DMS153 treated with DMSO at 0.1 percent for 48 hours (cell line): ENCODE measurements at regions not wholly inside any gene's neighbourhood (a gene's known extent, or its start where the extent isn't known, plus 50 kb on each side); places are given as distances from the start of the nearest gene placed in this dataset.
A peak's percentile ranks its signal among the peaks of the same experiment; 100 is the strongest.

Experiments
- DNase-seq: peaks from one replicate; lab custom pipeline; 2025; ENCODE audit not compliant: unreplicated experiment; lab: John Stamatoyannopoulos, UW

DNA sequence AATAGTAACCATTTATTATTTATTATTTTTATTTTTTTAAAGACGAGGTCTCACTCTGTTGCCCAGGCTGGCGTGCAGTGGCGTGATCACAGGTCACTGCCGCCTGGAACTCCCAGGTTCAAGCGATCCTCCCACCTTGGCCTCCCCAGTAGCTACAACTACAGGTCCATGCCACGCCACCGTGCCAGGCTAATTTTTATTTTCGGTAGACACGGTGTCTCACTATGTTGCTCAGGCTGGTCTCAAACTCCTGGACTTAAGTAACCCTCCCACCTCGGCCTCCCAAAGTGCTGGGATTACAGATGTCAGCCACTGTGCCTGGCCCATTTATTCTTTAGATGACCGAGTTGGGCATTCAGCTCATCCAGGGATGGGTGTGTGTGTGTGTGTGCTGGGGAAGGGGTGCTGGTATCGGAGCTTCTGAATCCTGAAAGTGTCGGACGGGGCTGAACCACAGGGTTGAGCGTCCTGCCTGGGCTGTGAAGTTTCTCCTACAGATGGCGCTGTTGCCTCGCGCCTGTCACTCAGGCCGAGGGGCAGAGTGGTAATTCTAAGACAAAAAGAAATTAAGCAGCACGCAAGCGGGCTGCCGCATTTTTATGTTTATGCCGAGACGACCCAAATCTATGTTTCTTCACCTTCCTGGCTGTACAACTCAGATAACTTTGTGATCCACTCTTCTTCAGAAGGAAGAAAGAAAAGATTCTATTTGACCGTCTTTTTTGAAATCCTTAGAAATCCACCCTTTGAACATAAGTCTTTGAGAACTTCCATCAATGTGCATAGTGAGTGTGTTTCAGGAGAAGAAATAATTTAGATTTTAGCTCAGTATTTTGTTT is 252.8 kb downstream of the CDH26 start:
- peak; percentile 22 for DNase-seq

DNA sequence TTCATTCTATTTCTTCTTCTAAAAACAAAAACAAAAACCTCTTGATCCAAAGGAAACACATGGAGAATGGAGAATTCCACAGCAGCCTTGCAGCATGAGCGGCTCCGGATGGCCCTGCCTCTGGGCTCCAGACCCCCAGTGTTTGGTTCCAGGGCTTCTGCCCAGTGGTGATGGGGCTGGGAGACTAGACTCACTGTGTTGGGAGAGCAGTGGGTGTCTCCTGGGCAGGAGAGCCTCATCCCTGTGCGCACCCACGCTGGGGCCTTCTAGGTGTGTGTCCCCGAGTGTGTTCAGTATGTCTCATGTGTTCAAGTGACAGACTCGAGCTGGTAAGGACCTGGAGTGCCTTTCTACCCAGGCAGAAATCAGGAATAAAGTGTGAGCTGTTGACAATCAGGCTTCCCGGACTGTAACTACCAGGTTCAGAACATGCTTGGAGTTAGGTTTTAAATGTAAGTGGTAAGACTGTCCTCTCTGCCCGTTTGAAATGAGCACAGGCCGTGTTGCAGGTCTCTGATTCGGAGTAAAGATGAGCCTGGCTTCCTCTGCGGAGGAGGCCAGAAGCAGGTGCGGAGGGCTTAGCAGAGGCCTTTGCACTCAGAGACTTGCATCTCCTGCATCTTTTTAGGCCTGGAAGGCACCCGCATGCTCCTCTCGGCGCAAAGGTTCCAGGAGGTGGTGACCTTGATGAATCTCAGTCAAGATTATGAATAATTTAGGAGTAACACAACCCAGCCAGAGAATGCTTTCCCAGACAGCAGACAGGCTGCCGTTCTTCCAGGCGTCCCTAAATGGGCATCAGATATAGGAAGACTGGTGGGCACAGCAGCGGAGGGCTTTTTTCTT is 253.6 kb downstream of the CDH26 start:
- DNase-seq: no peak

DNA sequence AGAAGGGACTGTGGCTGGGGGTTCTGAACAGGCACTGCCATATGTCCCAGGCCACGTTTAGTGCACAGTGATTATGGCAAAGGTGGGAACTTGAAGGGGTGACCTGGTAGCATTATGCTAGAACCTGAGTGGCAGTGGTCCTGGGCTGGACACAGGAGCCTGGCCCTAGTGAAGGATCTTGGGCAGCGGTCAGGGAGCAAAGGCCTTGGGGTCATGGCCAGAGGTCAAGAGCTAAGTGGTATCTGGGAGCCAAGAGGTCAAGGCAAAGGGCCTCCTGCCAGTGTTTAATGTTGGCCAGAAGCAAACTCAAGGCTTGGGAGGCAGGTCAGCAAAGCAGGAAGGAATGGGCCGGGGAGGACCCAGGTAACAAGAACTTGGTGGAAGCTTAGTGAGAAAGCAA is 254.5 kb downstream of the CDH26 start:
- no peak for DNase-seq

DNA sequence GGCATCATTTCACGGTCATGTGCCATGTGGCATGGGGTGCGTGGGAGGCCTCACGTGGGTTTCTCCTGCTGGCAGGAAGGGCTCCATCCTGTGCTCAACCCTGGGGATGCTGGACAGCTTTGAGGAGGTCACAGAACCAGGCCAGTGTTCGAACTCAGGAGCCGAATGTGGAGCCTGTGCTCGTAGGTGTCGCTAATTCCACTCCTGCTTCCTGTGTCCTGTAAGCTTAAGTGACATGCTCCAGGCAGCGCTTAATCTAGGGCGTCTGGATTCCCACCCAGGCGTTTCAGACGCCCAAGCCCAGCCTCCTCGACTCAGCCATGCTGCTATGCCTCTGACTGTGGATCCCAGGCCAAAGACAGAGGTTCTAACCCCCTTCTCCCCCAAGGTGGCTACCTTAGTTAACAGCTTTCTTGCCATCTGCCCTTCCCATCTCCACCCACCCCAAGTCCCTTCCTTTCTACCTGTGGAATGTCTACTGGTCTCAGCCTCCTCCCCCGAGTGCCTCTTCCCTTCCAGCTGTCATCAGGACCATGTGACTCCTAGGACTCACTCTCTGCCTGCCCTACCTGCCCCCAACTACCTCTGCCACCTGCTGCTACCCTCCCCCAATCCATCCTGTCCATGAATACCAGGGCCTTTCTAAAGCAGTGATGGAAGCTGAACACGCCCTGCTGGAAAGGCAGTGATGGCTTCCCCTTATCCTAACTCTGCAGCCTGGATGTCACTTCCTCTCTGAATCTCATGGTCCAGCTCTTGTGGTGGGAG is 255.1 kb downstream of the CDH26 start:
- no peak for DNase-seq

DNA sequence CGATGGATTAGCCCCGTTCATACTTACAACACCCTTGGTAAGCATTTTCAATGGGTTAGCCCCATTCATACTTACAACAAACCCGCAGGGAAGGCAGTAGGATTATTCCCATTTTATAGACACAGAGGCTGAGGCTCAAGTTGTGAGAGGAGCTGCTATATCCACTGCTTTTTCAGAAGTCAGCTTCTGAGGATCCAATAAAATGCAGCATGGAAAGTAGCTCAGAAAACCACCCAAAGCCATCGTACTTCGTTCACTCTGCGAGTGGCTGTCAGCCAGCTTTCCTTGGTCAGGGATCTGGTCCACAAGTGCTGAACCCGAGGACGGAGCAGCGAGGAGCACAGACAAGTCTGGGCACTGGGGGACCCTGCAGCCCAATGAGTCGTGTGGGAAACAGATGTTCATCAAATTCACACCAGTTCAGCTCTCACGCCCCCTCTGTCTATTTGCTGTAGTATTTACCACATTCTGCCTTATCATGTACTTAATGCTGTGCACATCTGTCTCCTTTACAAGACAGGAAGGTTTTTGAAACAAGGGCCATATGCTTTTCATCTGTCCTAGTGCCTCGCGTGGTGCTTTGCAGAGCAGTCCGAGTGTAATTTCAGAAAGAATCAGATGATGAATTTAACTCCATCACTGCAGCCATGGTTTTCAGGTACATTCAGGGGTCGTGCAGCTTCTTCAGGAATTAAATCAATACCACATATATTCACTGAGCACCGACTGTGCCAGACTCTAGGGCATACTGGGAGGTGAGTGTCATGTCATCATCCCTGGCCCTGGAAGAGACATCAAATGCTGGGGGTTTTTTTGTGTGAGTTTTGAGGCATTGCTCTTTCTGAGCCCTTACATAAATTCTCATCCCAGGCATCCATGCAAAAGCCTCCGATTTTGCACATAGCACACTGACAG is 256.9 kb downstream of the CDH26 start:
- DNase-seq: no peak

DNA sequence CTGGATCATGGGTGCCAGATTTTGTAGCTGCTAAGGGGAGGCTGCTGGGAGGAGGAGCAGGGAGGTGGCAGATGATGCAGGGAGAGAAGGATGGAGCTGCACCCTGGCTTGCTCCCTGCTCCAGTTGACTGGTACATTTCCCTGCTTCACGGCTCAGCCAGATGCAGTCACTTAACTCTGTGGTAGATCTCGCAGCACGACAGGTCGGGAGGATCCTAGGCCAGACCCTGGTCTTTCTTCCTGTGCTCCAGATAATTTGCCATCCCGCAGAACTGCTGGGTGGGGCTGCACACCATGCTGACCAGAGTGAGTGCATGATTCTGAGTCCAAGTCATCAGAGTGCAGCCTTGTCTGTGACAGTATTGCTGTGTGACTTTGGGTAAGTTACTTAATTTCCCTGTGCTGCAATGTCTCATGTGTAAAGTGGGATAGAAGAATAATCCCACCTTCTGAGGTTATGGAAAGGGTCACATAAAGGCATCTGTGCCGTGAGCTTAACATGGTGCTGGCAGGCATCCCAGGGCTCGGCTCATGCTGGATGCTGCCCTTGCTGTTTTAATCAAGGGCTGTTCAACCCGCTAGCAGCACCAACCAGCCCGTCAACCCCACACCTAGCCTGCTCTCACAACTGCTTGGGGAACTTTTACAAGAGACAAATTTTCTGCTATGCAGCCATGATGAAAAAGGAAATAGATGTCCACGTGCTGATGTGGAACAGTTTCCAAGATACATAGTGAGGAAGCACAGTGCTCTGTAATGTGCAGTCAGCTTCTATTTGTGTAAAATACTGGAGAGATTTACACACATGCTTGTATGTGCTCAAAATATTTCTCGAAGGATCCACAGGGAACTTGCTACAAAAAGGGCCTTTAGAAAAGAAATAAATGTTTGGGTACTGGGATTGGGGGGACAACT is 257.9 kb downstream of the CDH26 start:
- no peak for DNase-seq

DNA sequence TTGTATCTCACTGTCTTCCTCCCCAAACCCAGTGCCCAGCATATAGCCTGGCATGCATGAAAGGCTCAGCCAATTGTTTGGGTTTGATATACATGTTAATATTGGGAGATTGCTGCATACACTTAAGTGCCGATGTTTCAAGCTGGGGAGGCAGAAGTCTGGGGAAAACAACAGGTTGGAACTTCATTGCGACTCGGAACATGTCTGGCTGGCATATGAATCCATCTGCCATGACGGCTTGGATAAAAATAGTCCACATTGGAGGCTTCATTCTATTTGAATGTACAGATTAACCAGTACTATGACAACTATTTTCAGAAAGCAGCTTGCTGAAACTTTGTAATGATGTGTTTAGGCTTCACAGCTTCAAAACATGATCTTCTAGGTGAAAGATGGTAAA is 261.0 kb downstream of the CDH26 start:
- no peak for DNase-seq

DNA sequence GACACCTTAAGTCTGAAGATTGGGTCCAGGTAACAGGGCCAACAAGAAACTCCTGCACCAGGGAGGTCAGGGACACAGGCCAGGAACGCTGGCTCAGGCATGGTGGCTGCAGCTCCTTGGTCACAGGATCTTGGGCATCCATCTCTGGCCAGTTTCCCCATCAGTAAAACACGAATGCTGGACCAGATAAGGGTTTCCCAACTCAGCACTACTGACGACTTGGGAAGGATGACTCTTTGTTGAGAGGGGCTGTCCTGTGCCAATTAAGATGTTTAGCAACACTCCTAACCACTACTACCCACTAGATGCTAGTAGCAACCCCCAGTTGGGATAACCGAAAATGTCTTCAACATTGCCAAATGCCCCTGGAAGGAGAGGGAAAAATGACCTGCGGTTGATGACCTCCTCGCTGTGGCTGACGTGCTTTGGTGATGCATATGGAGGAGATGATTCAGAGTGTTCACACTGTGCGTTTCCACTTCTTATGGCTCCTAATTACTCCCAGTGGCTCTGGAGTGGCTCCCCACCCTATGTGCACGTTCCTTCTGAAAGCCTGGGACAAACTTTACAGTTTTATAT is 261.9 kb downstream of the CDH26 start:
- DNase-seq: no peak

DNA sequence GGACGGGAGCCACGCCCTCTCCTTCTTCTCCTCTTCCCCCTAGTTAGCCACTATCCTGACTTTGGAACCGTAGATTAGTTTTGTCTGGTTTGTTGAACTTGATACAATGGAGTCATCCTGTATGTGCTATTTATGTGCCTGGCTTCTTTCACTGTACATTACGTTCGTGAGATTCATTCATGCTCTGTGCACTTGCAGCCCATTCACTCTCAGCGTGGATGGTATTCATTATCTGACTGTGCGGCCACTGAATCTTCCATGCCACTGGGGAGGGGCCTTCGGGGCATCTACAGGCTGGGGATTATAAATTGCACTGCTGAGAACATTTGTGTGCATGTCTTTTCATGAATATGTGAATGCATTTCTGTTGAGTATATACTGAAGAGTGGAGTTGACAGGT is 262.5 kb downstream of the CDH26 start:
- DNase-seq: no peak

DNA sequence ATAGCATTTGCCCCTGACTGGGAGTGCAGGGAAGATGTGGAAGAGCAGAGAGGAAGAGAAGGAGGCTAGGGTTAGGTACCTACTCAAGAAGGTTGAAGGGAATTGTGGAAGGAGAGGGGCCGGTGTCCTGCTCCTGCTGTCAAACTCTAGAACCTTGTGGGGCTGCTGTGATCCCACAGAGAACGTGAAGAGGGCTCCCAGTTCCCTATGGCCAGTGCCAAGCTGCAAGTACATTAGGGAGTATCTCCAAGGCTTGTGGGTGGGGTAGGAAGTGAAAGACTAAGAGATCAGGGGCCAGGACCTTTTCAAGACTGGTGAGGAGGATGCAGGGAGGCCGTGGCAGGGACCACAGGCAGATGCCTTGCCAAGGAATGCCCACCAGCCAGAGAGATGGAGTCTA is 263.4 kb downstream of the CDH26 start:
- no peak for DNase-seq

DNA sequence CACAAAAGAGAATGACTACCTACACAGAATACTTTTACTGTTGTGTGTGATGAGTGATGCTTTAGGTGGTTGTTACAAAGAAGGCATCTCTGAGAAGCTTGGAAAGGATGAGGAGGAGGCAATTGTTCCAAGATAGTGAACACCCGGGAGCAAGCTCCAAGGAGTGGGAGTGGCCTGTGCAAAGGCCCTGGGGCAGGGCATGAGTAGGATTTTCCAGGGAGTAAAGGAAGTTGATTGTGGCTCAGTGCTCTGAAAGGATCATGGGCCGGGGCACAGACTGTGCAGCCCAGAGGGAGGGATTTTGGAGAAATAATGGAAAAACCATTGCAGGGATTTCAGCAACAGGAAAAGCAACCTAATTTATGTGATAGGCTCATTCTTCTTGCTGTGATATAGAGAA is 264.3 kb downstream of the CDH26 start:
- DNase-seq: no peak

DNA sequence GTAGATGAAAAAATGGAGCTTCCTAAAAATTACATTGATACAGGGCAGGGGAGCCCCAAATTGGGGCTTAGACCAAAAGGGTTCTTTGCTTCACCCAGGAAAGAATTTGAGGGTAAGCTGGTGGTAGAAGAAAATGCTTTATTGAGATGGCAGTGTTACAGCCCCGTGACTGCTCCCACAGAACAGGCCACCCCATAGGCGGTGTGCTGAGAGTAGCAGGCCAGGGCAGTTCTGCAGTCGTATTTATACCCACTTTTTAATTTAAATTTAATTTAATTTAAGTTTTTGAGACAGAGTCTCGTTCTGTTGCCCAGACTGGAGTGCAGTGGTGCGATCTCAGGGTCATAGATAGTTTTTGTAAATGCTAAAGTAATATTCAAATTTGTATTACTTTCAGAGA is 265.0 kb downstream of the CDH26 start:
- DNase-seq: no peak

DNA sequence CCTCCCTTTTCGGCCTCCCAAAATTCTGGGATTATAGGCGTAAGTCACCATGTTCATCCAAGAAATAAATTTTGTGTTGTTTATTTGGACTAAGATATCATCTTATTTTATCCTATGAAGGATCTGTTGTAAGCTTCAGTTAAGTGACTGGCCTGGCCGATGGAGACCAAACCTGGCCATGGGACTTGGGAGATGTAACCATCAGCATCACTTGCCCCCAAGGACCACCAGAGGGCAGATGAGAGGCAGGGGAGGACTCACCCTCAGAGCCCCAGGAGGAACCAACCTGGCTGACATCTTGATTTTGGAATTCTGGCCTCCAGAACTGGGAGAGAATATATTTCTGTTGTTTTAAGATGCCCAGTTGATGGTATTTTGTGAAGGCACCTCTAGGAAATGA is 266.7 kb downstream of the CDH26 start:
- DNase-seq: no peak

DNA sequence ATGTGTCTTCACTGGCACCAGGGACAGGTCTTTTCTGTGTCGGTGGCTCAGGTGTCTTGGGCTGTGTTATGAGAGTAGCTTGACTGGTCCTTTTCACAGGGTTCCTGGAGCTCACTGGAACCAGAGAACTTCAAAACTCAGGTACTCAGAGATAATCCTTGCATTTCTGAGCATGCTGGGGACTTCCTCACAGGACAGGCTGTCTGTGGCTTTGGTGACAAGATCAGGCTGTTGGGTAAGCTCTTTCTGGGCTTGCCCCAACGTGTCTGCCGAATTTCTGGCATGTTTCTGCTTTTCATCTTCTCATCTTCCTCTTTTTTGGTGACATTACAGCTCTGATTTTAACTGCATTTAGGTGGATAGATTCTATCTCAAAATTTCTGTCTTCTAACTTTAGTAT is 270.0 kb downstream of the CDH26 start:
- DNase-seq: no peak

DNA sequence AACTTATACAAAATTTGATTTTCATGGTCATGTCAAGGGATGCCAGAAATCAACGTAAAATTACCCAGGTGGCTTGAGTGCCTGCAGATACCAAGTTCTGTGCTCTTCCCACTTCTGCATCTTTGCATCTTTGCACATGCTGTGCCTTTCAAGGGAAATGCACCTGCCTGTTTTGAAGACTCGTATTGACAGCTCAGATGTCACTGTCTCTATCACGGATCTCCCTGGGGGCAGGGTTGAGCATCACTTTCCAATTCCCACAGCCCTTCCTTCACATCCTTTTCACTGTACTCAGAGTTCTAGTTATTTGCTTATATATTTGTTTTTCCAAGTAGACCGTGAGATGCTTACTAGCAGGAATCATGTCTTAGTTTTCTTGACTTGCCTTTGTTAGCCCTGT is 274.2 kb downstream of the CDH26 start:
- no peak for DNase-seq

DNA sequence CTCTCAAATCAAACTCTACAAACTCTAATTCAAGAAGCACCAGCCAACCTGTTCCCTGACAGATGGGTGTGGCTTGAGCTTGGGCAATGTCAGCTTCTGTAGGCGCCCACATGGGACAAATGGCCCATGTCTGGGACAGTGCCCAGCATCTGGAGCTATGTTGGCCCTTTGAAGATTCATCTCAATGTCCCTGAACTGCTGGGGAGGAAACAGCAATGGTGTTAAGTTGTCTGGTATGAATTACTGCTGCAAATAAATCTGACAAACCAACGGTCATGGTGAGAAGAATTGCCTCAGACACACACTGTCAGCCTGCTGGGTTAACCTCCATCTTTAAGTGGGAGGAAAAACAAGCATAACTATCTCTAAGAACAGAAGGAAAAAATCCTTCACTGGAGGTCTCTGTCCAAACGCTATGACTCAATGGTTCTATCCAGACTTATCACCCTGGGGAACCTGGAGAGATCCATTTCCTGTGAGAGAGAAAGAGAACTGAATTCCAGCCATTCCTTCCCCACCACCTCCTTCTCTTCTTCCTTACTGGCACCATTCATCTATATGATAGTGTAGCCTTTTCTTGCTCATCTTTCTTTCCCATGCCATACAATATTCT is 274.9 kb downstream of the CDH26 start:
- no peak for DNase-seq

DNA sequence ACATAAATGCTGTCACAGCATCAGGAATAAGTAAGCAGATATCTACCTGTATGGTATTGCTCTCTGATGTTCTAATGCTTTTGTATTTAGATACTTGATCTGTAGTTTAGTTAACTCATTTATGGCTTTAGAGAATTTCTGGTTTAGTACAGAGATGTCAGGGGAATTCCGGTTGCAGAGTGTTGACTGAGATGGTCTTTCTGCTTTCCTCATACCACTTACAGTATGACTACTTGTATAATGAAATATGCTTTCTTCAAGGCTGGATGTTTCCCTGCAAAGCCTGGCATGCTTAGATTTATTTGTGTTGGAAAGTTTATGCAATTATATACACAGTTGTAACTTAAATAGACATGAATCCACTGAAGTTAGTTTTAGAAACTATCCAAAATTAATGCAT is 278.4 kb downstream of the CDH26 start:
- no peak for DNase-seq

DNA sequence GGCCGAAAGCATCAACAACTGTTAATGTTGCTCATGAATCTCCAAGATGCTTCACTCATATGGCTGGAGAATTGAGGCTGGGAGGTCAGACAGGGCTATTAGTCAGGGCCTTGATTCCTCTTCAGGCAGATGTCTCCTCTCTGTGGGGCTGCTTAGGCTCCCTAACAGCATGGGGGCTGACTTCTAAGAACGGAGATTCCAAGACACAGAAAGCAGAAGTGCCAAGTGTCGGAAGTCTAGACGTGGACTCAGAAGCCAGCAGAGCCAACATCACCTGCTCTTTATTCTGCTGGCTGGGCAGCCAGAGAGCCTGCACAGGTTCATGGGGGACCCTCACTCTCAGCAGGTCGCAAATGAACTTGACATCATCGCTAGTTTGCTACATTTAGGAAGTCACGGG is 279.8 kb downstream of the CDH26 start:
- no peak for DNase-seq
